Stomach (tissue), 8 donors: ENCODE measurements at regions not wholly inside any gene's neighbourhood (a gene's known extent, or its start where the extent isn't known, plus 50 kb on each side); places are given as distances from the start of the nearest gene placed in this dataset.

Source experiments
- DNase-seq, 2 donors: peaks; one replicate each; pipeline versions ENCODE4 v3.0.0 to v3.0.0-alpha.2; 2013 to 2019
- H3K27ac ChIP-seq, 5 donors: fragments of 200-600 bp in 4 of 5; sonication (generic) in 4 of 5; one replicate each; pipeline ENCODE4 v1.5.1; 2013 to 2019; ENCODE audit warnings: mild to moderate bottlenecking in 1 of 5, moderate library complexity in 1 of 5
- H3K27me3 ChIP-seq, 3 donors: fragments of 200-600 bp; sonication (generic); one replicate each; pipeline ENCODE4 v1.5.1; 2017 to 2019; ENCODE audit warnings: mixed run types in 1 of 3
- H3K36me3 ChIP-seq, 4 donors: fragments of 200-600 bp; sonication (generic); 1 replicate in 3 of 4; 2 replicates in 1 of 4; pipeline ENCODE4 v1.5.1; 2016 to 2019
- H3K4me1 ChIP-seq, 4 donors: fragments of 200-600 bp; sonication (generic); one replicate each; pipeline ENCODE4 v1.5.1; 2016 to 2019
- H3K4me3 ChIP-seq, 4 donors: fragments of 200-600 bp; sonication (generic) in 3 of 4; one replicate each; pipeline ENCODE4 v1.5.1; 2016 to 2019; ENCODE audit warnings: mild to moderate bottlenecking in 1 of 4
- H3K9me3 ChIP-seq, 4 donors: fragments of 200-600 bp; sonication (generic); one replicate each; pipeline ENCODE4 v1.5.1; 2016 to 2019
- EP300 ChIP-seq: sonication (generic); formaldehyde crosslinking; IDR thresholded peaks from one replicate; pipeline ENCODE4 v1.6.1; 2017; ENCODE audit warnings: antibody characterized with exemption
- POLR2A ChIP-seq, 4 donors: fragments of 450-650 bp; IDR thresholded peaks; one replicate each; pipeline ENCODE4 v1.6.1; 2016; ENCODE audit warnings: antibody characterized with exemption in 4 of 4, control low read depth in 2 of 4, mild to moderate bottlenecking in 1 of 4, moderate library complexity in 1 of 4
- POLR2AphosphoS5 ChIP-seq, 3 donors: sonication (generic); formaldehyde crosslinking; IDR thresholded peaks; one replicate each; pipeline ENCODE4 v1.6.1; 2016; ENCODE audit warnings: antibody characterized with exemption in 3 of 3
- WGBS, 5 donors: extraction: QIAGEN DNeasy Blood & Tissue Kit in 3 of 5; methylation state at CpG; one replicate each; pipeline versions ENCODE4 v1.1.5 to v1.1.7; 2013 to 2018; 5-methylcytosine and 5-hydroxymethylcytosine counted together
- intact Hi-C: fragments of 100-400 bp; cut with DNase I; formaldehyde crosslinking; loops from one replicate; pipeline ENCODE4 v1.15.1; 2023; ENCODE audit warnings: low total_unique reads
- TF ChIP-seq, protein P1 (sequence below), 7 experiments: fragments of 450-650 bp in 4 of 7; fragments of 200-600 bp in 3 of 7; sonication (generic) in 3 of 7; IDR thresholded peaks; one replicate each; pipeline ENCODE4 v1.5.1; 2016 to 2019; ENCODE audit warnings: antibody characterized with exemption in 7 of 7, control low read depth in 2 of 7, mild to moderate bottlenecking in 1 of 7
- donor health status: healthy with polysubstance abuse.
- donor health status: Bipolar disorder and iron deficiency.
- donor health status: healthy.

DNA sequence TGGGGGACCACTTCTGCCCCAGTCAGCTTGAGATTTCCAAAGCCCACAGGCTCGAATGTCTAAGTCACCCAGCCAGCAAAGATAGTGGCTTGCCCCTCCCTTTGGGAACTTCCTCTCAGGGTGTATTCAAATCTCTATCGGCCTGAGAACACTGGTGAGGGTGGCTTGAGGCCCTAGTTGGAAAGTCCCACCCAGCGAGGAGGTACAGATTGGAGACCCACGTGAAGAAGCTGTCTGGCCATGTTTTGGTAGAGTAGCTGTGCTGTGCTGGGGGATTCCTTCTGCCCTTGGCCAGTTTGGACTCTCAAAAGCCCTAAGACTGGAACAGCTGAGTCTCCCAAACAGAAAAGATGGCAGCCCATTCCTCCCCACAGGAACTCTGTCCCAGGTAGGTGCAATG lies 172.7 kb upstream of the RIOK2 start:
- intact Hi-C loops: no loop called here
- Histone ChIP-seq H3K4me1 (no peaks in the 10 kb centered on the region), H3K4me3 (no peak overlapping the region), H3K27me3 (no peaks in the 10 kb centered on the region), H3K9me3 (peaks cover 0 to 38% (median 23%) of the 10 kb centered on the region in 4 donors), H3K36me3 (no peaks in the 10 kb centered on the region), H3K27ac (no peak overlapping the region)
- no peak for DNase-seq
- 64 to 94% (median 74%) methylated on average over 3 to 4 of the region's 4 CpGs for WGBS, 5 donors
- TF ChIP-seq, protein P1, sequence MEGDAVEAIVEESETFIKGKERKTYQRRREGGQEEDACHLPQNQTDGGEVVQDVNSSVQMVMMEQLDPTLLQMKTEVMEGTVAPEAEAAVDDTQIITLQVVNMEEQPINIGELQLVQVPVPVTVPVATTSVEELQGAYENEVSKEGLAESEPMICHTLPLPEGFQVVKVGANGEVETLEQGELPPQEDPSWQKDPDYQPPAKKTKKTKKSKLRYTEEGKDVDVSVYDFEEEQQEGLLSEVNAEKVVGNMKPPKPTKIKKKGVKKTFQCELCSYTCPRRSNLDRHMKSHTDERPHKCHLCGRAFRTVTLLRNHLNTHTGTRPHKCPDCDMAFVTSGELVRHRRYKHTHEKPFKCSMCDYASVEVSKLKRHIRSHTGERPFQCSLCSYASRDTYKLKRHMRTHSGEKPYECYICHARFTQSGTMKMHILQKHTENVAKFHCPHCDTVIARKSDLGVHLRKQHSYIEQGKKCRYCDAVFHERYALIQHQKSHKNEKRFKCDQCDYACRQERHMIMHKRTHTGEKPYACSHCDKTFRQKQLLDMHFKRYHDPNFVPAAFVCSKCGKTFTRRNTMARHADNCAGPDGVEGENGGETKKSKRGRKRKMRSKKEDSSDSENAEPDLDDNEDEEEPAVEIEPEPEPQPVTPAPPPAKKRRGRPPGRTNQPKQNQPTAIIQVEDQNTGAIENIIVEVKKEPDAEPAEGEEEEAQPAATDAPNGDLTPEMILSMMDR (IDR thresholded peaks at IDR 0.05): no peak
- TF ChIP-seq POLR2A (IDR thresholded peaks at IDR 0.05) (no peak), EP300 (no peak), POLR2AphosphoS5 (IDR thresholded peaks at IDR 0.05) (no peak)

DNA sequence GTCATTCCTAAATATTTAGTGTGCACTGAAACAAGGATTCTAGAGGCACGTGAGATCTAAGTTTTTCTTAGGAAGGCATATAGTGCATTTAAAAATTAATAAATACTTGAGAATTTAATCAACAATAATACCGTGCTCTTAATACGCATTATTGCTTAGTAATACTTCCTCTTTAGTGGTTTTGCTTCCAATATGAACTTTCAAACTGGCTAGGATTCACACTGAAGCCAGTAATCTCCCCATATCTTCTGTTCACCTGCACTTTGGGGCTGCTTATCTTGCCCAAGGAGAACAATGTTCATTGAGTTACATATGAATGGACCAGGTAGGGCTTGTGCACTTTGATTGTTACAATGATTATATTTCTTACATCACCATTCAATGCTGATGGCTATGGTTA lies 180.5 kb upstream of the RIOK2 start:
- Histone ChIP-seq H3K4me1 (no peaks in the 10 kb centered on the region), H3K27me3 (no peaks in the 10 kb centered on the region), H3K36me3 (no peaks in the 10 kb centered on the region), H3K4me3 (no peak overlapping the region), H3K27ac (no peak overlapping the region), H3K9me3 (peaks cover 0 to 10% (median 0%) of the 10 kb centered on the region in 4 donors)
- DNase-seq: no peak
- intact Hi-C loops: no loop called here
- 70 to 78% (median 74%) methylated on average over 3 of the region's 3 CpGs for WGBS, 5 donors
- no peak for TF ChIP-seq POLR2A (IDR thresholded peaks at IDR 0.05)
- TF ChIP-seq, protein P1 (IDR thresholded peaks at IDR 0.05): no peak
- no peak for TF ChIP-seq POLR2AphosphoS5 (IDR thresholded peaks at IDR 0.05)
- TF ChIP-seq EP300: no peak

DNA sequence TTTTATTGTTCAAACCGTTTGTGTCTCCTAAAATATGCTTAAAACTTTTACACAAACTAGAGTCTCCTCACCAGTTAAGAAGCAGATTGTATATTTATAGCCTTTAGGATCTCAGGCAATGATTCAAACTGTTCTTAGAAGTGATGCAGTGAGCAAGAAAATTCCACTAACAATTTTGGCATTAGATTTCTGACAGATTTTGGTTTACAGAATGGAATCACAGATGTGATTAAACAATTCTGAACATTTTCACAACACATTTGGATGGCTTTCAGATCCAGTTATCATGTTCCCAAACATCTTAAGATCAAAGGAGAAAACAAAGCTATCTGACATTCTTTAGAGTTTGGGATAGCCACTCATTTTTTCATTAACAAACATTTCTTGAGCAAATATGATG lies 181.7 kb upstream of the RIOK2 start:
- Histone ChIP-seq H3K9me3 (peaks cover 0 to 5% (median 2%) of the 10 kb centered on the region in 4 donors), H3K27me3 (no peaks in the 10 kb centered on the region)
- WGBS, 5 donors: 28 to 33% (median 30%) methylated on average over 1 of the region's 1 CpG

DNA sequence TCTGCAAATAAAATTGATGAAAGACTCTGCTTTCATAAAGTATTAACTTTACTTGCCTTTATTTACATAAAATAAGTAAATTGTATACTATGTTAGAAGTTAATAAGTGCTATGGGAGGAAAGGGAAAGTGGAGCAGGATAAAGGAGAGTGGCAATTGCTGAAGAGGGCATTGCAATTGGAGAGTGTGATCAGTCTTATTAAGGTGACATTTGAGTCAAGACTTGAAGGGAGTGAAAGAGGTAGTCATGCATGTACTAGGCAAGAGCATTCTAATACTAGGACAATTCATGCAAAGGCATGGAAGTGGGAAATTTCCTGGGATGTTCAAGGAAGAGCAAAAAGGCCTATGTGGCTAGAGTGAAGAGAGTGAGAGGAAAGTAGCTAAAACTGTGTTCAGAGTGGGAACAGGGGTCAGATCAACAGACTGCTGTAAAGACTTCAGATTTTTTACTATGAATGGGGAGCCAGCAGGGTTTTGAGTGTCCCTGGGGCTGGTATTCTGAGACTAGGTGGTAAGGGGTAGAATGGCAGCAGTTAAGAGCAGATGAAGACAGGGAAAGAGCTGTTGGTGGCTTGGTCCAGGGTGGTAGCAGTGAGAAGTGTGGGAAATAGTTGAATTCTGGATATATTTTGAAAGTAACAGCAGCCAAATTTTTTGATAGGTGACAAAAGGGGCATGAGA lies 182.3 kb upstream of the RIOK2 start:
- DNase-seq: no peak
- H3K4me1 ChIP-seq: no peaks in the 10 kb centered on the region
- H3K4me3 ChIP-seq: no peak overlapping the region
- intact Hi-C loops: no loop called here
- H3K9me3 ChIP-seq: peaks cover 0 to 5% (median 2%) of the 10 kb centered on the region in 4 donors
- TF ChIP-seq EP300: no peak
- no peak for TF ChIP-seq POLR2AphosphoS5 (IDR thresholded peaks at IDR 0.05)
- TF ChIP-seq POLR2A (IDR thresholded peaks at IDR 0.05): no peak
- TF ChIP-seq, protein P1 (IDR thresholded peaks at IDR 0.05): no peak
- H3K36me3 ChIP-seq: no peaks in the 10 kb centered on the region
- no peaks in the 10 kb centered on the region for H3K27me3 ChIP-seq
- H3K27ac ChIP-seq: no peak overlapping the region

More for the DNA sequence above, 181.7 kb upstream of the RIOK2 start:
- Histone ChIP-seq H3K4me3 (no peak overlapping the region), H3K4me1 (no peaks in the 10 kb centered on the region), H3K27ac (no peak overlapping the region), H3K36me3 (no peaks in the 10 kb centered on the region)
- TF ChIP-seq EP300 (no peak), POLR2A (IDR thresholded peaks at IDR 0.05) (no peak), POLR2AphosphoS5 (IDR thresholded peaks at IDR 0.05) (no peak)
- TF ChIP-seq, protein P1 (IDR thresholded peaks at IDR 0.05): no peak
- intact Hi-C loops: no loop called here
- DNase-seq: no peak
